Smooth muscle cell (in vitro differentiated cells): ENCODE measurements at regions not wholly inside any gene's neighbourhood (a gene's known extent, or its start where the extent isn't known, plus 50 kb on each side); places are given as distances from the start of the nearest gene placed in this dataset.
A peak's percentile ranks its signal among the peaks of the same experiment; 100 is the strongest.
"Not testable (repeated sequence)": the region's sequence is repeated elsewhere in the genome, so short reads cannot be mapped to it uniquely, and the experiment has no call there.

ENCODE experiments used
- DNase-seq: peaks from one replicate; lab custom pipeline; 2025; ENCODE audit not compliant: unreplicated experiment; lab: John Stamatoyannopoulos, UW
- H2AFZ ChIP-seq: fragments of 200-600 bp; sonication (generic); 2 replicates; pipeline ENCODE4 v1.6.0; 2016; ENCODE audit warnings: antibody characterized with exemption, low read depth, mild to moderate bottlenecking
- H3F3A ChIP-seq: fragments of 200-600 bp; sonication (generic); 2 replicates; pipeline ENCODE4 v1.6.0; 2017; ENCODE audit warnings: antibody characterized with exemption, low read depth
- H3K27ac ChIP-seq: fragments of 200-600 bp; sonication (generic); 2 replicates; pipeline ENCODE4 v1.5.1; 2016; ENCODE audit warnings: low read depth, mild to moderate bottlenecking
- H3K27me3 ChIP-seq: fragments of 200-600 bp; sonication (generic); 2 replicates; pipeline ENCODE4 v1.6.1; 2016; ENCODE audit warnings: low read depth, mild to moderate bottlenecking
- H3K36me3 ChIP-seq: fragments of 200-600 bp; sonication (generic); 2 replicates; pipeline ENCODE4 v1.5.1; 2016; ENCODE audit warnings: low read depth
- H3K4me1 ChIP-seq: fragments of 200-600 bp; sonication (generic); 2 replicates; pipeline ENCODE4 v1.5.1; 2016; ENCODE audit warnings: low read depth
- H3K4me2 ChIP-seq: fragments of 200-600 bp; sonication (generic); 2 replicates; pipeline ENCODE4 v1.6.0; 2016; ENCODE audit warnings: mild to moderate bottlenecking
- H3K4me3 ChIP-seq: fragments of 200-600 bp; sonication (generic); 2 replicates; pipeline ENCODE4 v1.5.1; 2016; ENCODE audit warnings: mild to moderate bottlenecking
- H3K79me2 ChIP-seq: fragments of 200-600 bp; sonication (generic); 2 replicates; pipeline ENCODE4 v1.6.0; 2016; ENCODE audit warnings: low read depth, mild to moderate bottlenecking
- H3K9ac ChIP-seq: fragments of 200-600 bp; sonication (generic); 2 replicates; pipeline ENCODE4 v1.6.0; 2016; ENCODE audit warnings: low read depth
- H3K9me3 ChIP-seq: fragments of 200-600 bp; sonication (generic); replicated peaks from 2 replicates; pipeline ENCODE4 v1.5.1; 2016; ENCODE audit warnings: low read depth
- H4K20me1 ChIP-seq: fragments of 200-600 bp; sonication (generic); 2 replicates; pipeline ENCODE4 v1.6.0; 2016; ENCODE audit warnings: low read depth
- WGBS: methylation state at CpG from one replicate; pipeline ENCODE4 v1.1.7; 2016; ENCODE audit warnings: low lambda C conversion rate; 5-methylcytosine and 5-hydroxymethylcytosine counted together
- TF ChIP-seq, protein P1 (sequence below): fragments of 200-600 bp; sonication (generic); IDR thresholded peaks from 2 replicates; pipeline ENCODE4 v1.5.1; 2017; ENCODE audit warnings: borderline replicate concordance, mild to moderate bottlenecking, antibody characterized with exemption; ENCODE audit not compliant: insufficient read depth, poor library complexity, severe bottlenecking

DNA sequence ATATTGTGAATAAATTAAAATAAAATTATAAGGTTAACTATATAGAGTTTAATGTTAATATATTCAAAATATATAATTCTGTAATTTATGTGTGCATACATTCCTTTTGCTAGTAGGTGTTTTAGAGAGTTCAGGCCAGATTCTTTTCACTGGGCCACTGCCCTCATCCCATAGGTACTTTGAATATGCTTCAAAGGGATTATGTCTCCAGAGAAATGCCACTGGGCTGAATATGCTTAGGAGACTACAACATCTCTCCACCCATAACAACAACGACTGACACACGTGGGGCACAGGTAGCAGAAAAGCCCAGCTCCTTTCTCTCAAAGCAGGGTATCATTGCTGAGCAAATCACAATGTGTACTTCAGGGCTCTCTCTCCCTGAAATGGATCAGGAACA lies 290.9 kb upstream of the TACR3 start:
- H3K9me3 ChIP-seq: no peaks in the 10 kb centered on the region
- TF ChIP-seq, protein P1, sequence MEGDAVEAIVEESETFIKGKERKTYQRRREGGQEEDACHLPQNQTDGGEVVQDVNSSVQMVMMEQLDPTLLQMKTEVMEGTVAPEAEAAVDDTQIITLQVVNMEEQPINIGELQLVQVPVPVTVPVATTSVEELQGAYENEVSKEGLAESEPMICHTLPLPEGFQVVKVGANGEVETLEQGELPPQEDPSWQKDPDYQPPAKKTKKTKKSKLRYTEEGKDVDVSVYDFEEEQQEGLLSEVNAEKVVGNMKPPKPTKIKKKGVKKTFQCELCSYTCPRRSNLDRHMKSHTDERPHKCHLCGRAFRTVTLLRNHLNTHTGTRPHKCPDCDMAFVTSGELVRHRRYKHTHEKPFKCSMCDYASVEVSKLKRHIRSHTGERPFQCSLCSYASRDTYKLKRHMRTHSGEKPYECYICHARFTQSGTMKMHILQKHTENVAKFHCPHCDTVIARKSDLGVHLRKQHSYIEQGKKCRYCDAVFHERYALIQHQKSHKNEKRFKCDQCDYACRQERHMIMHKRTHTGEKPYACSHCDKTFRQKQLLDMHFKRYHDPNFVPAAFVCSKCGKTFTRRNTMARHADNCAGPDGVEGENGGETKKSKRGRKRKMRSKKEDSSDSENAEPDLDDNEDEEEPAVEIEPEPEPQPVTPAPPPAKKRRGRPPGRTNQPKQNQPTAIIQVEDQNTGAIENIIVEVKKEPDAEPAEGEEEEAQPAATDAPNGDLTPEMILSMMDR: no peak
- H3F3A ChIP-seq: no peaks in the 10 kb centered on the region
- WGBS: 69% methylated on average over 2 of the region's 2 CpGs
- no peak overlapping the region for H3K4me3 ChIP-seq
- no peak overlapping the region for H3K27ac ChIP-seq
- H3K36me3 ChIP-seq: no peaks in the 10 kb centered on the region
- DNase-seq: no peak
- no peaks in the 10 kb centered on the region for H3K4me1 ChIP-seq
- no peaks in the 10 kb centered on the region for H4K20me1 ChIP-seq
- H2AFZ ChIP-seq: no peak overlapping the region
- H3K4me2 ChIP-seq: no peak overlapping the region
- H3K9ac ChIP-seq: no peak overlapping the region
- no peaks in the 10 kb centered on the region for H3K27me3 ChIP-seq
- no peaks in the 10 kb centered on the region for H3K79me2 ChIP-seq

DNA sequence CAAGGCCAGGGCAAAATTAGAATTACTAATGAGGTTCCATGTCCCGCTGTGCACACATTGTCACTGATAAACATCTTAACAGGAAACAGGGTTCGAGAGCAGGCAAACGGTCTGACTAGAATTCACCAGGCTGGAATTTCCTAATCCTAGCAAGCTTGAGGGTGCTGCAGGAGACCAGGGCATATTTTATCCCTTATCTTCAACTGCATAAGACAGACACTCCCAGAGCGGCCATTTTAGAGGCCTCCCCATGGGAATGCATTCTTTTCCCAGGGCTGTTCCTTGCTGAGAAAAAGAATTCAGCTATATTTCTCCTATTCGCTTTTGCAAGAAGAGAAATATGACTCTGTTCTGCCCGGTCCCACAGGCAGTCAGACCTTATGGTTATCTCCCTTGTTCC lies 282.5 kb upstream of the TACR3 start:
- not testable (repeated sequence) for H3K79me2 ChIP-seq, H3K27me3 ChIP-seq, DNase-seq, H2AFZ ChIP-seq, H3K27ac ChIP-seq, H3K4me1 ChIP-seq, H3K9ac ChIP-seq, H3K9me3 ChIP-seq, H3K4me3 ChIP-seq, H3F3A ChIP-seq, H3K36me3 ChIP-seq, H3K4me2 ChIP-seq, H4K20me1 ChIP-seq
- WGBS: 84% methylated on average over 6 of the region's 6 CpGs

DNA sequence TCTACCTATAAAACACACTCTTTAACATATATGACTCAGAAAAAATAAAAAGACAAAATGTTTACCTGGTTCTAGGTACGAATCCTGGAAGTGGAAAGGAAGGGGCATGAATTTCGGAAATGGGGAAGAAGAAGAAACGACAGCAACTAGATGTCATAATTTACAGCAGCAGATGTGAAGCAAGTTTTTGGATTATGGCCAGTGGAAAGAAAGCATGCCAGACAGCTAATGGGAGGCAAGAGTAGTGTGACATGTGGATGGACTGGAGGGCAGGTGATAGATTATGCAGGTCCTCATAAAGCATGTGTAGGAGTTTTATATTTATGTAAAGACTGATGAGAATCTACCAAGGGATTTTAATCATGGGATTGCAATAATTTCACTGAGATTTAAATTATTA lies 279.0 kb upstream of the TACR3 start:
- Histone ChIP-seq H3K4me1 (peaks cover 13% of the 10 kb centered on the region), H3K27me3 (no peaks in the 10 kb centered on the region), H3K4me3 (no peak overlapping the region), H3K9me3 (no peaks in the 10 kb centered on the region), H3K27ac (no peak overlapping the region), H3K79me2 (no peaks in the 10 kb centered on the region), H2AFZ (no peak overlapping the region), H4K20me1 (no peaks in the 10 kb centered on the region), H3K36me3 (no peaks in the 10 kb centered on the region), H3F3A (no peaks in the 10 kb centered on the region), H3K9ac (no peak overlapping the region), H3K4me2 (no peak overlapping the region)
- TF ChIP-seq, protein P1: no peak
- WGBS: 94% methylated on average over 3 of the region's 3 CpGs
- DNase-seq: no peak

DNA sequence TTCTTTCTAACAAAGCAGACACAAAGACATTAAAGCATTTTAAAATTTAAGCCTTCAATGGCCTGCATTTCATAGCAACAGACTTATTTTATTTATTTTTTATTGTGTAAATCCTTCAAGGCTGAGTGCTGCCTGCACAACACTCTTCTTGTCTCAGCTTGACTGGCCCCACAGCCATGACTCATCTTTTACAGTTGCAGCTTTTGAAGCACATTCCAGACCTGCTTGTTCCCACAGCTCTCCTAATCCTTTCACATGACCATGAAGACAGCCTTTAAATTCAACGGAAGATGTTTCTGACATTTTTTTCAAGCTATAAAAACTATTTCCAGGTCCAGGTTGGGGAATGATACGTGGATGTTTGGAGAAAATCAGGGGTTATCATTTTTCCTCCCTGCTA lies 276.9 kb upstream of the TACR3 start:
- Histone ChIP-seq H3K4me1 (peaks cover 13% of the 10 kb centered on the region), H4K20me1 (no peaks in the 10 kb centered on the region), H3K79me2 (no peaks in the 10 kb centered on the region), H3K4me2 (peak overlapping the region; percentile 80), H3K27me3 (no peaks in the 10 kb centered on the region), H3K36me3 (no peaks in the 10 kb centered on the region), H3K27ac (peak overlapping the region; percentile 78), H3K4me3 (peak overlapping the region; percentile 25), H3K9ac (peak overlapping the region; percentile 13), H2AFZ (peak overlapping the region; percentile 48), H3K9me3 (no peaks in the 10 kb centered on the region), H3F3A (no peaks in the 10 kb centered on the region)
- DNase-seq: no peak
- TF ChIP-seq, protein P1: no peak
- WGBS: 0% methylated on average over 2 of the region's 2 CpGs
